Mesothelial cell of epicardium (in vitro differentiated cells): ENCODE measurements at regions not wholly inside any gene's neighbourhood (a gene's known extent, or its start where the extent isn't known, plus 50 kb on each side); places are given as distances from the start of the nearest gene placed in this dataset.
A peak's percentile ranks its signal among the peaks of the same experiment; 100 is the strongest.

Experiments
- DNase-seq, 2 experiments: peaks; one replicate each; pipeline ENCODE4 v3.0.0; 2021; ENCODE audit warnings: low spot score in 2 of 2; ENCODE audit not compliant: unreplicated experiment in 2 of 2
- H3K27ac Mint-ChIP-seq: 2 replicates; pipeline ENCODE4 v1.8.0; 2021; ENCODE audit warnings: mixed read lengths
- H3K27me3 Mint-ChIP-seq: 2 replicates; pipeline ENCODE4 v1.8.0; 2021; ENCODE audit warnings: low read depth, mixed read lengths
- H3K36me3 Mint-ChIP-seq: 2 replicates; pipeline ENCODE4 v1.8.0; 2021; ENCODE audit warnings: mixed read lengths
- H3K4me1 Mint-ChIP-seq: 2 replicates; pipeline ENCODE4 v1.8.0; 2021; ENCODE audit warnings: mixed read lengths
- H3K4me3 Mint-ChIP-seq: 2 replicates; pipeline ENCODE4 v1.8.0; 2021; ENCODE audit warnings: mild to moderate bottlenecking, moderate library complexity, mixed read lengths
- H3K9me3 Mint-ChIP-seq: 2 replicates; pipeline ENCODE4 v1.8.0; 2021; ENCODE audit warnings: mixed read lengths
- CTCF ChIP-seq: fragments of 200-600 bp; sonication (generic); IDR thresholded peaks from one replicate; pipeline ENCODE4 v1.5.0; 2021; ENCODE audit warnings: antibody characterized with exemption; ENCODE audit not compliant: unreplicated experiment

- peak overlapping the region; percentile 7 for H3K27ac Mint-ChIP-seq
- peaks cover 12% of the 10 kb centered on the region for H3K9me3 Mint-ChIP-seq
Observed at GRCh38 chr2:217063238-217063755, 203.4 kb upstream of the TNP1 start.

GRCh38 chr2:217062768-217063167 is 202.9 kb upstream of the TNP1 start:
- Mint-ChIP-seq H3K27me3 (no peaks in the 10 kb centered on the region), H3K36me3 (peaks cover 4% of the 10 kb centered on the region), H3K9me3 (peaks cover 11% of the 10 kb centered on the region), H3K4me3 (no peak overlapping the region), H3K27ac (no peak overlapping the region), H3K4me1 (peaks cover 19% of the 10 kb centered on the region)
- DNase-seq = no peak
- no peak for TF ChIP-seq CTCF

More at GRCh38 chr2:217063238-217063755, 203.4 kb upstream of the TNP1 start:
- DNase-seq = no peak
- Mint-ChIP-seq H3K36me3 (peaks cover 4% of the 10 kb centered on the region), H3K4me1 (peaks cover 19% of the 10 kb centered on the region), H3K4me3 (no peak overlapping the region), H3K27me3 (no peaks in the 10 kb centered on the region)
- TF ChIP-seq CTCF = no peak

- Mint-ChIP-seq H3K27me3 (no peaks in the 10 kb centered on the region), H3K4me1 (peaks cover 19% of the 10 kb centered on the region), H3K27ac (peak overlapping the region; percentile 22), H3K36me3 (peaks cover 2% of the 10 kb centered on the region), H3K4me3 (no peak overlapping the region), H3K9me3 (peaks cover 5% of the 10 kb centered on the region)
- no peak for DNase-seq
- no peak for TF ChIP-seq CTCF
Observed at GRCh38 chr2:217061916-217062505, 202.1 kb upstream of the TNP1 start.

- peaks cover 19% of the 10 kb centered on the region for H3K4me1 Mint-ChIP-seq
- no peaks in the 10 kb centered on the region for H3K9me3 Mint-ChIP-seq
- no peak for DNase-seq
- no peak overlapping the region for H3K27ac Mint-ChIP-seq
- no peaks in the 10 kb centered on the region for H3K36me3 Mint-ChIP-seq
- no peak overlapping the region for H3K4me3 Mint-ChIP-seq
- H3K27me3 Mint-ChIP-seq = no peaks in the 10 kb centered on the region
- TF ChIP-seq CTCF = no peak
Observed at GRCh38 chr2:217060951-217061547, 201.2 kb upstream of the TNP1 start.

- DNase-seq = no peak
- H3K4me3 Mint-ChIP-seq = no peak overlapping the region
- no peak overlapping the region for H3K27ac Mint-ChIP-seq
- no peaks in the 10 kb centered on the region for H3K27me3 Mint-ChIP-seq
- H3K36me3 Mint-ChIP-seq = no peaks in the 10 kb centered on the region
- no peak for TF ChIP-seq CTCF
- H3K9me3 Mint-ChIP-seq = no peaks in the 10 kb centered on the region
- peaks cover 19% of the 10 kb centered on the region for H3K4me1 Mint-ChIP-seq
Observed at GRCh38 chr2:217060516-217060915, 200.7 kb upstream of the TNP1 start.
